Sigmoid colon (tissue), 4 donors: ENCODE measurements at regions not wholly inside any gene's neighbourhood (a gene's known extent, or its start where the extent isn't known, plus 50 kb on each side); places are given as distances from the start of the nearest gene placed in this dataset.

Experiments used
- EP300 ChIP-seq, 4 donors: sonication (generic); formaldehyde crosslinking; IDR thresholded peaks; one replicate each; pipeline ENCODE4 v1.6.1; 2017; ENCODE audit warnings: antibody characterized with exemption in 4 of 4
- TF ChIP-seq, protein P1 (sequence below), 4 experiments: fragments of 450-650 bp in 3 of 4; fragments of 200-600 bp in 1 of 4; IDR thresholded peaks; one replicate each; pipeline ENCODE4 v1.5.1; 2016 to 2019; ENCODE audit warnings: antibody characterized with exemption in 4 of 4, mild to moderate bottlenecking in 3 of 4, moderate library complexity in 2 of 4

DNA sequence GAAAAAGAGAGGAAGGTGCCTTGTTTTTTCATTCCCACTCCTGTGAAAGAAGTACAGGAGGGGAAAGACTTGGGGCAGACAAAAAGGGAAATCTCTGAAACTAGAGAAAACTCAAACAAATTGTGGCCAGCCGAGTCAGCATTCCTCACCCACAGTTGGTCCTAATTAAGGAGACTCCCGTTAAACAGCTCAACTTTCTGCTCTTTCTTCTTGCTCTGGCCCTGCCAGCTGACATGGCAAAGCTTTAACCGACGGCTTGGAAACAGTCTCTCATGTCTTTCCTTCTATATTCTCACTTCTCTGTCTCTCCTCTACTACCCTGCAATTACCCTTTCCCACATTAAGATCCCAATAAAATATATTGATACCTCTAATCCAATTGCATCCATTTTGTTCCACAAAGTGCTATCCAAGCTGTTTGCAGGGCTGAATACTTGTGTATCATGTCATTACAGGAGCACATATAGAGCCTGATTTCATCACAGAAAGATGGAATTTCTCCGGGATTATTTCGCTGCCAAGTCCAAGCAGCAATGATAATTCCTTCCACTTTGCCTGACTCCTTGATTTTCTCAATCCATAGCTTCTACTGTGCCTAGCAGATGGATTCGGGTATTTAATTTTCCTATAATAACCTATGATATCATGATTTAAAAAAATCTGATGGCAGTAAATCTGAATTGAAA, 65.4 kb upstream of the IPO9 start:
- no peak for TF ChIP-seq EP300 (IDR thresholded peaks at IDR 0.05)
- TF ChIP-seq, protein P1, sequence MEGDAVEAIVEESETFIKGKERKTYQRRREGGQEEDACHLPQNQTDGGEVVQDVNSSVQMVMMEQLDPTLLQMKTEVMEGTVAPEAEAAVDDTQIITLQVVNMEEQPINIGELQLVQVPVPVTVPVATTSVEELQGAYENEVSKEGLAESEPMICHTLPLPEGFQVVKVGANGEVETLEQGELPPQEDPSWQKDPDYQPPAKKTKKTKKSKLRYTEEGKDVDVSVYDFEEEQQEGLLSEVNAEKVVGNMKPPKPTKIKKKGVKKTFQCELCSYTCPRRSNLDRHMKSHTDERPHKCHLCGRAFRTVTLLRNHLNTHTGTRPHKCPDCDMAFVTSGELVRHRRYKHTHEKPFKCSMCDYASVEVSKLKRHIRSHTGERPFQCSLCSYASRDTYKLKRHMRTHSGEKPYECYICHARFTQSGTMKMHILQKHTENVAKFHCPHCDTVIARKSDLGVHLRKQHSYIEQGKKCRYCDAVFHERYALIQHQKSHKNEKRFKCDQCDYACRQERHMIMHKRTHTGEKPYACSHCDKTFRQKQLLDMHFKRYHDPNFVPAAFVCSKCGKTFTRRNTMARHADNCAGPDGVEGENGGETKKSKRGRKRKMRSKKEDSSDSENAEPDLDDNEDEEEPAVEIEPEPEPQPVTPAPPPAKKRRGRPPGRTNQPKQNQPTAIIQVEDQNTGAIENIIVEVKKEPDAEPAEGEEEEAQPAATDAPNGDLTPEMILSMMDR (IDR thresholded peaks at IDR 0.05) = no peak
